Stimulated activated CD8-positive, alpha-beta memory T cell treated with anti-CD3 and anti-CD28 coated beads, Interleukin-4, amount 100 ng/mL, for 48 hours (primary cell): ENCODE measurements at regions not wholly inside any gene's neighbourhood (a gene's known extent, or its start where the extent isn't known, plus 50 kb on each side); places are given as distances from the start of the nearest gene placed in this dataset.

Source experiments
- DNase-seq: peaks from one replicate; pipeline ENCODE4 v3.0.0-alpha.2; 2020

DNA sequence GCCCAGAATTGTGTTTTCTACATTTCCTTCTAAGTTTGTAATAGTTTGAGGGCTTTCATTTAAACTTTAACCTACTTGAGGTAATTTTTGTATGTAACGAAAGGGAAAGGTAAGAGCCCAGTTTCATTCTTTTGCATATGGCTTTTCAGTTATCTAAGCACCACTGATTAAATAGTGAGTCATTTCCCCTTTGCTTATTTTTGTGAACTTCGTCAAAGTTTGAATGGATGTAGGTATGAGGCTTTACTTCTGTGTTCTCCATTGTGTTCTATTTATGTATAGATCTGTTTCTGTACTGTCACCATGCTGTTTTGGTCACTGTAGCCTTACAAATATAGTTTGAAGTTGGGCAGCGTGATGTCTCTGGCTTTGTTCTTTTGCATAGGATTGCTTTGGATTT lies 944.8 kb upstream of the CNTNAP5 start:
- DNase-seq, result no peak

GRCh38 chr2:123085484-123085883 lies 939.6 kb upstream of the CNTNAP5 start:
- no peak for DNase-seq

GRCh38 chr2:123086613-123087385 lies 938.3 kb upstream of the CNTNAP5 start:
- DNase-seq, result no peak

DNA sequence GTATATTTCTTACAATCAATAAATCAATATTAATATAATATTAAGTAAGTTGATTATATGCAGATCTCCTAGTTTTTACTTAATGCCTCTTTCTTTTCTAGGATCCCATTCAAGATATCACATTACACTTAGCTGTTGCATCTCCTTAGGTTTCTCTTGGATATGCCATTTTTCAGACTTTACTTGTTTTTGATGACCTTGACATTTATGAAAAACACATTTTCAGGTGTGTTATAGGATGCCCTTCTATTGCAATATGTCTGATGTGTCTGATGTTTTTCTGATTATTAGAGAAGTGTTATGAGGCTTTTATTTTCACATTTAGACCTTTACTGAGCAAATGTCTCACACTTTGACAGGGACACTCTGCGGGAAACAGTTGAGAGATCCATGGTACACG lies 933.6 kb upstream of the CNTNAP5 start:
- no peak for DNase-seq

GRCh38 chr2:123093199-123093598 lies 931.9 kb upstream of the CNTNAP5 start:
- no peak for DNase-seq

DNA sequence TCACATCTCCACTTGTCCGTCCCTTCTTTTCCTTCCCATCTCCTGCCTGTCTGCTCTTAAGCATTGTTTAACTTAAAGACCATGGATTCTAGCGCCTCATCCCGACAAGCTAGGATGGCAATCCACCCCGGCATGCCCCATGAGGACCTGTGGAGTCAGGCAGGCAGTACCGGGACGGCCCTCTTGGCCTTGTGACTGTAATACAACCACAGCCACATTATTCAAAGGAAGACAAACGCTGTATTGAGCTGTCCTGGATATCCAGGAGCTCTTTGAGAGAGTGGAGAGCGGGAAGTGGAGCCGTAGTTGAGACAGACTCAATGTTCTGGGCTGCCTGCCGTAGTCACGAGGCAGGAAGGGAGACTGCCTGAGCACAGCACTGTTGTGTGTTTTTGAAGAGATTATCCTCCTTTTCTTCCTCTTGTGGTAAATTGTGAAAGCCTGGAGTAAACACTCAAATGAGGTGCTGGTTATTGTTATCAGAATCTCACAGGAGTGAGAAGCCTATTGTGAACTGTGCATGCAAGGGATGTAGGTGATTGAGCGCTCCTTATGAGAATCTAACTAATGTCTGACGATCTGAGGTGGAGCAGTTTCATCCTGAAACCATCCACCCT lies 929.8 kb upstream of the CNTNAP5 start:
- no peak for DNase-seq

DNA sequence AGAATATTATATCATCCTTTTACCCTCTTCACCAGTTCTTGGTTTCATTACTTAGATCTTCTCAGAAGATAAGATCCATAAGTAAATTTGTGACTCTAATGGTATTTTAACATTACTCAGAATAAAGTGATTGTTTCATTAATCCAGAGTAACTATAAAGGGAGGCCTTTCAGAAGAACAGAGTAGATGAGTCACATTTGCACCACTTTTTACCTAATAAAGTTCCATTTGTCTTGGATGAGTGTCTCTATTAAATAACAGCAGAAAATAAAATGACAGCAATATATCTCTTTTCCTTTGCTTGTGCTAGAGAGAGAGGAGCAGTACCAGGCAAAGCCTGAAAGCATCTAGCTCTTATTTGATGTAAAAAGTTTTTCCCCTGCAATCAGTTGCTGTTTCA lies 926.5 kb upstream of the CNTNAP5 start:
- no peak for DNase-seq

DNA sequence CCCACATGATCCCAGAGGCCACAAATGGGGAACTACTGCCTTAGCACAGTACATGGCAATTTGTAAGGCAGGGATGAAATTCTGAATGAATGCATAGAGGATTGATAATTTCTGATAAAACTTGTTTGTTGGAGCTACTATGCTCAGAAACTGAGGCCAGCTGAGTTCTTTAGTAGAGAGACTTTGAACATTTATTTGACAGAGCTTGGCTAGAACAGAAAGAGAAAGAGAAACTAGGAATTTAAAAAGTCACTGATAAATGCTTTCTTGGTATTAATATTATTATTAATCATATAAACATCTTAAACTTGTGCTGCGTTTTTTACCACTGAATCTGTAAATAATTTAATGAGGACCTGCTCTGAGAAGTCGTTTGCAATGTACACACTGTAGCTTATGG lies 923.7 kb upstream of the CNTNAP5 start:
- DNase-seq, result no peak

DNA sequence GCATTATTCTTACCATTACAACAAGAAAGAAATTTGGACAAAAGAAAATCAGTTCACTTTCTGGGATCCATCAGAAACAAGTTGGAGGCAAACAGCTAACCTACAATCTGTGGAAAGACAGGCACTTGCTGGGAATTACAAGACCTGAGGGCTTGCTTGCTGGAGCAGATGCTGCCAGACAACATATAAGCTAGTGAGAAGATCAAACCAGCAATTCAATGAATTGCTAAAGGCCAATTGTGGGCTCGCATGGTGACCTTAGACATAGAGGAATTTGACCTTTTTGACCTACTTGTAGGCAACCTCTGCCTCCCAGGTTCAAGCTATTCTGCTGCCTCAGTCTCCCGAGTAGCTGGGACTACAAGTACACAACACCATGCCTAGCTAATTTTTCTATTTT lies 921.2 kb upstream of the CNTNAP5 start:
- no peak for DNase-seq

DNA sequence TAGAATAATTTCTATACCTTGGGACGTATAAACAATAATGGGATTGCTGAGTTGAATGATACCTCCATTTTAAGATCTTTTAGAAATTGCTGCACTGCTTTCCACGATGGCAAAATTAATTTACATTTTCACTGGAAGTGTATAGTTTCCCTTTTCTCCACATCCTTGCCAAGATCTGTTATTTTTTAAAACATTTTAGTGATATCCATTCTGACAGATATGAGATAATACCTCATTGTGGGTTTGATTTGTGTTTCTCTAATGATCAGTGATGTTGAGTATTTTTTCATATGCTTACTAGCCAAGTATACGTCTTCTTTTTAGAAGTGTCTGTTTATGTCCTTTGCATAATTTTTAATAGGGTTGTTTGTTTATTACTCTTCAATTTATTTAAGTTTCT lies 908.5 kb upstream of the CNTNAP5 start:
- DNase-seq, result no peak

- DNase-seq, result no peak
Measured at GRCh38 chr2:123127236-123127635, 897.9 kb upstream of the CNTNAP5 start.

DNA sequence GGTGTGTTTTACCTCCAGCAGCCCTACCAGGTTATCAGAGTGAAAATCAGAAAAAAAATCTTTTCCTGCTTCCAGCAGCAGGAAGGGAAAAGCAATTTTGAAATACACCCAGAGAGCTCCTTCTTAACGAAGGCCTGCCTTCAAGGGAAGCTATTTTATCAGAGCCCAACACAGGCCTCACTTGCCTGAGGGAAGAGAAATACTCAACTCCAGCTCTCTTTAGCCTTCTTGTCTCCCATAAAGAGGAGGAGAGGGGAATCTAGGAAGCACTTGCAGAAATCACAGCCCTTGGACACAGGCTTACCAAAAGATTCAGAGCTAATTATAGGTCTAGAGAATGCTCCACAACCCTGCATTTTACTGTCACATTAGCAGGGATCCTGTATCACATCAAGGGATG lies 896.1 kb upstream of the CNTNAP5 start:
- DNase-seq, result no peak

GRCh38 chr2:123136419-123136818 lies 888.7 kb upstream of the CNTNAP5 start:
- DNase-seq, result no peak

GRCh38 chr2:123144082-123144481 lies 881.0 kb upstream of the CNTNAP5 start:
- DNase-seq, result no peak

GRCh38 chr2:123153041-123153440 lies 872.0 kb upstream of the CNTNAP5 start:
- no peak for DNase-seq

DNA sequence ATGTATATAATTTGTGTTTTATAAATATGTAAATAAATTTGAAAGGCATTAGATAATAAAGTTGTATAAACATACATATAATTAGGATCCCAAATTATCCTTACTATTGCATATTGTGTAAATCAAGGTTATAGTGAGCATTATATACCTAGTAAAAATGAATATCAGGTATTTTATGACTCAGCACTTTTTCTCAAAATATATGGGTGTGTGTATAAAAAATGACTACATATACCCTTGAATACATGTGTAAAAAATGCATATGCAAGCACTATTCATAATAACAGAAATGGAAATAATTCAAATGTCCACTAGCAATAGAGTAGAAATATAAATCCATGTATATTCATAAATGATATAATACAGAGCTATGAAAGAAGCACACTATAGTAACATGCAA lies 870.9 kb upstream of the CNTNAP5 start:
- DNase-seq, result no peak

- no peak for DNase-seq
Measured at GRCh38 chr2:123157016-123157415, 868.1 kb upstream of the CNTNAP5 start.

DNA sequence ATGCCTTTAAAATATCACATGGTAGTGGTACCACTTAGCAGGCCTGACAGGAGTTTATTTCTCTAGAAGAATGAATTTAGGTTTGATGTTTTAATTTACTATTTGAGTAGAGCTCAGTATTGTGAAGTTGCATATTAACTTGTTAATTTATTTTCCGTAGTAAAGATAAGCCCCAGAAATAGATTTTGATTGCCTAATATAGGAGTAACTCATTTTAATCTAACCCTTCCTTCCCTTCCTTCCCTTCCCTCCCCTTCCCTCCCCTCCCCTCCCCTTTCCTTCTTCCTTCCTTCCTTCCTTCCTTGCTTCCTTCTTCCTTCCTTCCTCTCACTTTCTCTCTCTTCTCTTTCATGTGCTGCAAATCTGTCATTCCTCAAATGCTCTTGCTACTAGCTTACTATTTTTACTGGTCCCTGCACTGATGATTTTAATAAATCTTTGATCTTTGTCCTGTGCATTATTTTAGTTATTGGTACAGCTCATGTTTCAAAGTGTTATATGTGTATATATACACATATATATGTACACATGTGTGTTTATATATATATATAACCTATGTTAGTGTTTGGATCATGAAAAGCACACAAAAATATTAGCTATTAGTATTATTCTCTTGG lies 862.6 kb upstream of the CNTNAP5 start:
- DNase-seq, result no peak

DNA sequence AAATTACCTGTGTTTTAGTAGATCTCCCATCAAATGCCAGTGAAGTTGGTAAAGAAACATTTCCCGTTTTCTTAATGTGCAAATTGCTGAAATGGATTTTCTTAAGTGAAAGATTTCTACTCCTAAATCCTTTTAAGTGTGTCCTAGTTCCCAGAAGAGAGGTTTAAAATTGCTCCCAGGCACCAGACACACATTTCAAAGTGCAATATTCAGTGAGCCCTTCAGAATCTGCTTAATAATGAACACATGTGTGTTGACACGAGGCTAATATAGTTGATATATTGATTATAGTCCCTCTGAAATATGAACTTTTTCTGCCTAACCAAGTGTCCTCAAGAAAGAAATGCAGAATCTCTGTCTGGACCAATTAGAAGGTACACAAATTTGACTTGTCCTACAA lies 861.7 kb upstream of the CNTNAP5 start:
- DNase-seq, result no peak

GRCh38 chr2:123164216-123164615 lies 860.9 kb upstream of the CNTNAP5 start:
- DNase-seq, result no peak

- no peak for DNase-seq
Measured at GRCh38 chr2:123165616-123166015, 859.5 kb upstream of the CNTNAP5 start.

DNA sequence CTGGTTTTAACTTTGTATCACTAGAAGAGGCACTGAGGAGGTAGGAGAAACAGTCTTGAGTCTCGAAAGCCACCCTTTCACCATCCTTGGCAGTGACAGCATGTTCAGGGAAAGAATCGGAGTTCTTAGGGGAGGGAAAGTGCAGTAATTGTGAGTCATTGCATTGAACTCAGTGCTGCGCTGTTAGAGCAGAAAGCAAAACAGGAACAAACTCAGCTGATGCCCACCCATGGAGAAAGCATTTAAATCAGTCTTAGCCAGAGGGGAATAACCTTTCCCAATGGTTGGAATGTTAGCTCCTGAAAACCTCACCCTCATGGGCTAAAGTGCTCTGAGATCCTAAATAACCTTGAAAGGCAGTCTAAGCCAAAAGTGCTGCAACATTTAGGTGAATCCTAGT lies 845.6 kb upstream of the CNTNAP5 start:
- DNase-seq, result no peak

GRCh38 chr2:123195957-123196356 lies 829.1 kb upstream of the CNTNAP5 start:
- no peak for DNase-seq

- no peak for DNase-seq
Measured at GRCh38 chr2:123200035-123200434, 825.1 kb upstream of the CNTNAP5 start.

GRCh38 chr2:123207245-123207644 lies 817.8 kb upstream of the CNTNAP5 start:
- no peak for DNase-seq
